IPS-20b (cell line): ENCODE measurements at regions not wholly inside any gene's neighbourhood (a gene's known extent, or its start where the extent isn't known, plus 50 kb on each side); places are given as distances from the start of the nearest gene placed in this dataset.

Experiments used
- H3K27ac ChIP-seq: one replicate; pipeline ENCODE4 v1.5.1; 2013; ENCODE audit warnings: low read length
- H3K27me3 ChIP-seq: 2 replicates; pipeline ENCODE4 v1.6.1; 2013; ENCODE audit warnings: mild to moderate bottlenecking, low read length, inconsistent platforms; ENCODE audit not compliant: insufficient read depth
- H3K36me3 ChIP-seq: 2 replicates; pipeline ENCODE4 v1.6.1; 2013; ENCODE audit warnings: low read depth, mild to moderate bottlenecking, inconsistent platforms, low read length, moderate library complexity; ENCODE audit not compliant: insufficient read depth
- H3K4me1 ChIP-seq: 2 replicates; pipeline ENCODE4 v1.6.1; 2013; ENCODE audit warnings: mild to moderate bottlenecking, control low read depth, inconsistent platforms, low read length, moderate library complexity; ENCODE audit not compliant: insufficient read depth
- H3K4me3 ChIP-seq: 2 replicates; pipeline ENCODE4 v1.5.1; 2013; ENCODE audit warnings: mild to moderate bottlenecking, low read length, inconsistent platforms
- H3K9ac ChIP-seq: 2 replicates; pipeline ENCODE4 v1.6.1; 2013; ENCODE audit warnings: low read depth, mild to moderate bottlenecking, inconsistent platforms, low read length, moderate library complexity
- H3K9me3 ChIP-seq: 2 replicates; pipeline ENCODE4 v1.6.1; 2013; ENCODE audit warnings: mild to moderate bottlenecking, low read depth, low read length, inconsistent platforms; ENCODE audit not compliant: insufficient read depth

DNA sequence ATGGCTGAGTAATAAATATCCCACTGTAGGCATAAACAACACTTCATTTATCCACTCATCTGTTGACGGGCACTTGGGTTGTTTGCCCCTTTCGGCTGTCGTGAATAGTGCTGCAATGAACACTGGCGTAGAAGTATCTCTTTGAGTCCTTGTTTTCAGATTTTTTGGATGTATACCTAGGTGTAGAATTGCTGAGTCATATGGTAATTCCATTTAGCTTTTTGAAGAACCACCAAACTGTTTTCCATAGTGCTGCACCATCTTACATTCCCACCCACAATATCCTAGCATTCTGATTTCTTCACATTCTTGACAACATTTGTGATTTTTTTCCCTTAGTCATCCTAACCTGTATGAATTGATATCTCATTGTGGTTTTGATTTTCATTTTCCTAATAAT is 109.0 kb downstream of the NXNL2 start:
- H3K4me1 ChIP-seq: no peaks in the 10 kb centered on the region
- H3K9ac ChIP-seq: no peak overlapping the region
- H3K9me3 ChIP-seq: no peaks in the 10 kb centered on the region
- H3K27ac ChIP-seq: no peak overlapping the region
- H3K4me3 ChIP-seq: no peak overlapping the region
- no peaks in the 10 kb centered on the region; the same call in 1 of the 2 replicates for H3K27me3 ChIP-seq
- H3K36me3 ChIP-seq: no peaks in the 10 kb centered on the region

DNA sequence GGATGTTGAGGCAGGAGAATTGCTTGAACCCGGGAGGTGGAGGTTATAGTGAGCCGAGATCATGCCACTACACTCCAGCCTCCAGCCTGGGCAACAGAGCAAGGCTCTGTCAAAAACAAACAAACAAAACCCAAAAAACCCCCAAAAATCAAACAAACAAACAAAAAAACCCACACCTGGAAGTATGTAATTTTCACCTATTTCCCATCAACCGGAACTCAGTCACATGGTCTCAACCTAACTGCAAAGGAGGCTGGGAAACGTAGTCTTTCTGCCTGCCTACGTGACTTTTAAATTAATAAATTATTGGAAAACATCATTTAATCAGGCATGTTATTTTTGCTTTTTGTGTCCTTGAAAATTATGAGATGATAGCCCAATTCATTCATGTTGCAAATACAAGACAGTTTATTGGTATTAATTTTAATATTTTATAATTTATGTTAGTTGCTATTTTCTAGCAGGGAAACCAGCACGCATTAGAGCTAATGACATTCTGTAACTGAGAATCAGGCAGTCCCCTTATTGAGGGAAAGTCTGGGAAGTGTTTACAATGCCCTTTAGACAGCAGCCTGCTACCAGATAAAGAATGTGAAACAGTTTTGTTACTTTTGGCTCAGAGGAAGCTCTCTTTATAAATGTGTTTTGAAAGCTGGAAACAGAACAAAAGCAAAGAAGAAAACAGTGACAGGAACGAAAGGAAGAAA is 110.3 kb downstream of the NXNL2 start:
- Histone ChIP-seq H3K9ac (no peak overlapping the region), H3K27ac (no peak overlapping the region)

DNA sequence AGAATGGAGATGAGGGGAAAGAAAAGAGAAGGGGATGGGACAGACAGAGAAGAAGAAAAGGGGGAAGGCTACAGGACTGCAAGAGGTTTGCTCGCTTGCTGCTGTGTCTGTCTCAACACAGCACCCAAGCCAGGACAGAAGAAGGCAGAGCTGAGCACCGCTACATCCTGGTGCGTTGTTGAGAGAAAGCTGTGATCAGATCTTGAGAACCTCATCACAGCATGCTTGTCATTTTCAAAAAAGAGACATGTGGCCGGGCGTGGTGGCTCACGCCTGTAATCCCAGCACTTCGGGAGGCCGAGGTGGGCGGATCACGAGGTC is 110.9 kb downstream of the NXNL2 start:
- Histone ChIP-seq H3K4me3 (no peak overlapping the region), H3K27me3 (no peaks in the 10 kb centered on the region; the same call in 1 of the 2 replicates), H3K9me3 (no peaks in the 10 kb centered on the region)

More for the DNA sequence above, 110.3 kb downstream of the NXNL2 start:
- H3K27me3 ChIP-seq: no peaks in the 10 kb centered on the region; the same call in 1 of the 2 replicates
- H3K36me3 ChIP-seq: no peaks in the 10 kb centered on the region
- no peak overlapping the region for H3K4me3 ChIP-seq
- no peaks in the 10 kb centered on the region for H3K9me3 ChIP-seq
- no peaks in the 10 kb centered on the region for H3K4me1 ChIP-seq

GRCh38 chr9:88646539-88647300 is 111.7 kb downstream of the NXNL2 start:
- no peaks in the 10 kb centered on the region for H3K9me3 ChIP-seq
- no peak overlapping the region for H3K4me3 ChIP-seq
- no peak overlapping the region for H3K27ac ChIP-seq
- H3K27me3 ChIP-seq: no peaks in the 10 kb centered on the region; the same call in 1 of the 2 replicates
- no peak overlapping the region for H3K9ac ChIP-seq
- no peaks in the 10 kb centered on the region for H3K36me3 ChIP-seq
- no peaks in the 10 kb centered on the region for H3K4me1 ChIP-seq

More for the DNA sequence above, 110.9 kb downstream of the NXNL2 start:
- no peaks in the 10 kb centered on the region for H3K36me3 ChIP-seq
- no peaks in the 10 kb centered on the region for H3K4me1 ChIP-seq
- H3K9ac ChIP-seq: no peak overlapping the region
- H3K27ac ChIP-seq: no peak overlapping the region

DNA sequence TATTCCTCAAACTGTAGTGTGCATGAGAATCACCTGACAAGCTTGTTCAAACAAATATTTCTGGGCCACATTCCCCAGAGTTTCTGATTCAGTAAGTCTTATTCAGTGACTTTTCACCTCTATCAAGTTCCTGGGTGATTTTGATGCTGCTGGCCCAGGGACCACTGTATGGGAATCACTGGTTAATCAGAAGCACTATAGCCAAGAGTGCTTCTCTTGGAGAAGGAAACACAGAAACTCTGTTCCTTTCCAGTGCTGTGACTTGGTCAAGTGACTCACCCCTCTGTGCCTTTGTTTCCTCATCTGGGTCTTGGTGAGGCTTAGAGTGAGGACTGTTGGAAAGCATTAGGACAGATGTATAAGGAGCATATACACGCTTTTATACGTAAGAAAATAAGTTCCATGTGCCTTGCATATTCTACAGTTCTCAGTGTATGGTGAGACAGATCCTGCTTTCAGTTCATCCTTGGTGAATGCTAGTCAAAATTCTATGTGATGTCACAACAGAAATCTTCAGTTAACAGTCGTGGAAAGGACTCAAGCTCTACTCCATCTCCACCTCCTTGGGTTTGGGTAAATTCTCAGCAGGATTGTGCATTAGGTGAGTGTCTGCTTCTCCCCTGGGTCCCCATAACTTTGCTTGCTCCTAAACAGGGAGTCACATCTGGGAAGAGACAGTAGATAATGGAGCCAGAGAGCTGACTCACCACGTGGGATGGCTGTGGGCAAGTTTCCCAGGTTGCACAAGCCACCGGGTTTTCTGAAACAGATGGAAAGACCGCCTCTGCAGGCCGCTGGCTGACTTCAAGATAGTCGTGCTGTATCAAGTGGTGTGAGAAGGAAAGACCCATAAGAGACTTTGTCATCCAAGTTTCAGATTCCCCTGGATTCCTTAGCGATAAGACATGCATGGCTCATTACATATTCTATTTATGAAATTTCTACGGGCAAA is 117.0 kb downstream of the NXNL2 start:
- Histone ChIP-seq H3K4me3 (no peak overlapping the region), H3K9ac (no peak overlapping the region), H3K27me3 (no peaks in the 10 kb centered on the region; the same call in 1 of the 2 replicates), H3K4me1 (no peaks in the 10 kb centered on the region), H3K9me3 (no peaks in the 10 kb centered on the region), H3K27ac (no peak overlapping the region), H3K36me3 (no peaks in the 10 kb centered on the region)

- Histone ChIP-seq H3K36me3 (no peaks in the 10 kb centered on the region), H3K4me1 (no peaks in the 10 kb centered on the region), H3K9ac (no peak overlapping the region), H3K9me3 (no peaks in the 10 kb centered on the region), H3K27ac (no peak overlapping the region), H3K4me3 (no peak overlapping the region), H3K27me3 (no peaks in the 10 kb centered on the region)
Observed at GRCh38 chr9:88652876-88653275, 117.9 kb downstream of the NXNL2 start.

DNA sequence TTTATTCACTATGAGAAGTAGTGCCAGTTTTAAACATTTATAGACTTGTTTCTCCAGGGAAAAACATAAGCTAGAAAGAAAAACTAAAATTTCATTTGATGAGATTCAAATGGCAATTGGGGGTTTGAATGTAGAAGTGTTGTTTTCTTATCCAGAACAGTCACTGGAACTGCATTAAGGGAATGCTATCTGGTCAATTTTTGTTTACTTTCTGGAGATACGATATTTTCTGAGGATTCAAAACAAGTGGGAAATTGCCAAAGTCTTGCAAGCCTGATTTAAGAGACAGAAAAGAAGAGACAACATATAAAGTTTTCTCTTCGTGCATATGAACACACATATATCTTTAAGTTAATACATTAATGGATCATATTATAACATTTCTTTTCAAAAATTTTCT is 118.4 kb downstream of the NXNL2 start:
- Histone ChIP-seq H3K9me3 (no peaks in the 10 kb centered on the region), H3K27me3 (no peaks in the 10 kb centered on the region), H3K4me3 (no peak overlapping the region), H3K9ac (no peak overlapping the region), H3K27ac (no peak overlapping the region), H3K4me1 (no peaks in the 10 kb centered on the region), H3K36me3 (no peaks in the 10 kb centered on the region)

DNA sequence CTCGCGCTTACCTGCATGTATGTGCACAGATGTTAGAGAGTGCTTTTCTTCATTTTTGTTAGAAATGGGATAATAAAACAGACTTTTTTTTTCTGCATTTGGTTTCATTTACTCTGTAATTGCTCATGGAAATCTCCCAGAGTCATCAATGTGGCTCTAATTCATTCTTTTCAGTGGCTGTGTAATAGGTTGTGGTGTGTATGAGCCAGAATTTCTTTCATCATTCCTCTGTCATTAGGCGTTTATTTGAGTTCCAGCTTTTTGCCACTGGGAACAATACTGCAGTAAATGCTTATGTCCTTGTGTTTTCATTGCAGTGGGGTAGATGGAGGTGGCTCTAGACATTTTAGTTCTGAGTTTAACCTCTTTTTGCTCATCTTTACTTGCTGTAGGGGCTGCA is 118.9 kb downstream of the NXNL2 start:
- Histone ChIP-seq H3K9ac (no peak overlapping the region), H3K4me3 (no peak overlapping the region), H3K9me3 (no peaks in the 10 kb centered on the region), H3K27me3 (no peaks in the 10 kb centered on the region), H3K36me3 (no peaks in the 10 kb centered on the region), H3K4me1 (no peaks in the 10 kb centered on the region), H3K27ac (no peak overlapping the region)

DNA sequence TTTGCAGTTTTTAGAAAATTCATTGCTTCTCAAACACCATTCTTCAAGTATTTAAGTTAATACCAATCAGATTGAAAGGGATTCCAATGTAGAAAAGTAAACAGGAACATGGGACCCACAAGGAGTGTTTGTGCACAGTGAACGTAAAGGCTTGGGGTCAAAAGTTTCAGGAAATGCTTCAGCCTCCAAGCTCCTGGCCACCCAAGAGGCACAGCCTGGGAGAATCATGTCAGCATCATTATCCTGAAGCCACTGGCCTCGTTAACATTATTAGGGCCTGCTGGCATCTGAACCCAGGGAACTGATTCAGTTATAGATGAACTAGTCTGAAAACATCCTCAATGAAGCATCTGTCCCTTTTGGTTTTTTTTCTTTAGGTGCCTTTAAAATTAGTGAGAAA is 122.9 kb downstream of the NXNL2 start:
- Histone ChIP-seq H3K9me3 (no peaks in the 10 kb centered on the region), H3K9ac (no peak overlapping the region), H3K27ac (no peak overlapping the region), H3K4me3 (no peak overlapping the region), H3K4me1 (no peaks in the 10 kb centered on the region), H3K27me3 (no peaks in the 10 kb centered on the region), H3K36me3 (no peaks in the 10 kb centered on the region)

- no peak overlapping the region for H3K27ac ChIP-seq
- no peak overlapping the region for H3K4me3 ChIP-seq
- no peaks in the 10 kb centered on the region for H3K36me3 ChIP-seq
Observed at GRCh38 chr9:88658311-88658822, 123.4 kb downstream of the NXNL2 start.

DNA sequence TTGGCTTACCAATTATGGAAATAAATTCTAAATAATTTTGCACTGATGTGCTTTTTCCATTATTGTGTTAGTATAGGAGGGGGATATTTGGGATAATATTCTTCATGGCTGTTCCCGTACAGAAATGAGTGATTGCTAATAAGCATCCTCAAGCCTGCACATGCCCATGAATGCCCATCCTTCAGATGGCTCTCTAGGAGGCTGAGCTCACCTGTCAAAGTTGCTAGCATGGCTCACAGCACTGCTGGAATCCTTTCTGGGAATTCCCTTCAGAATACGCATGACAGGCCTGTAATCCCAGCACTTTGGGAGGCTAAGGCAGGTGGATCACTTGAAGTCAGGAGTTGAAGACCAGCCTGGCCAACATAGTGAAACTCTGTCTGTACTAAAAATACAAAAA is 124.1 kb downstream of the NXNL2 start:
- Histone ChIP-seq H3K4me1 (no peaks in the 10 kb centered on the region), H3K9me3 (no peaks in the 10 kb centered on the region), H3K27me3 (no peaks in the 10 kb centered on the region), H3K4me3 (no peak overlapping the region), H3K9ac (no peak overlapping the region), H3K36me3 (no peaks in the 10 kb centered on the region), H3K27ac (no peak overlapping the region)

More at GRCh38 chr9:88658311-88658822, 123.4 kb downstream of the NXNL2 start:
- Histone ChIP-seq H3K9ac (no peak overlapping the region), H3K4me1 (no peaks in the 10 kb centered on the region), H3K9me3 (no peaks in the 10 kb centered on the region), H3K27me3 (no peaks in the 10 kb centered on the region)
